ENCODE measurements at regions not wholly inside any gene's neighbourhood (a gene's known extent, or its start where the extent isn't known, plus 50 kb on each side); places are given as distances from the start of the nearest gene placed in this dataset.

- DNase-seq, result no peak
These were observed 270.7 kb upstream of the THRB start for GRCh38 chr3:24765399-24765798.

GRCh38 chr3:24769918-24770317, 275.3 kb upstream of the THRB start:
- no peak for DNase-seq

GRCh38 chr3:24773798-24774197, 279.1 kb upstream of the THRB start:
- no peak for DNase-seq

GRCh38 chr3:24780991-24781390, 286.3 kb upstream of the THRB start:
- DNase-seq, result no peak

DNA sequence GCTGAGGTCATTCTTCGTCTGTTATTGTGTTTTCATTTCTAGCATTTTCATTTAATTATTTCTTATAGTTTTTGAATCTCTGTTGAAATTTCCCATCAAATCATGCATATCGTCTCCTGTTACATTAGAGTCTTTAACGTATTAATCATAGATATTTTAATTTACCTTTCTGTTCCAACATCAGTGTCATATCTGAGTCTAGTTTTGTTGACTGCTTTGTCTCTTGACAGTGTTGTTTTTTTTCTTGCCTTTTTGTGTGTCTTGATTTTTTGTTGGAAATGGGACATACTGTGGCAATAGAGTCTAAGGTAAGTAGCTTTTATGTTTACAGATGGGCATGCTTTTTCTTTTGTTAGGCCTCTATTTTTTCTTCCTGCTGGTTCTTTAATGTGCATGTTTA, 286.8 kb upstream of the THRB start:
- DNase-seq, result no peak

GRCh38 chr3:24793896-24794295, 299.2 kb upstream of the THRB start:
- DNase-seq, result no peak

DNA sequence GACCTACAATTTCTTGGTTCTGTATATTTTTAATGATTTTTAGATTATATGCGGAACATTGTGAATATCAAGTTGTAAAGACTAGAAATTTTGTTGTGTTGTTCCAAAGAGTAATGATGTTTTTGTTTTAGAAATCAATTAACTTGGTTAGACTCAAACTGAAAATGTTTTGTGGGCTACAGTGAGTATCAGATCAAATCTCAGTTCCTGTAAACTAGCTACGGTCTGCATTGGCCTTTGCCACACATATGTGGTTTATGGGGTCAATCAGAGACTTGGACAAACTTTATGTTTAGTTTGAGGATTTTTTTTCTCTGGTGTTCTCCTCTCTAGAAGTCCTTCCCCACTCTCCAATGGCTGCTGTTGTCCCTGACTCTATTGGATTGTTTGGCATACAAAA, 308.0 kb upstream of the THRB start:
- no peak for DNase-seq

DNA sequence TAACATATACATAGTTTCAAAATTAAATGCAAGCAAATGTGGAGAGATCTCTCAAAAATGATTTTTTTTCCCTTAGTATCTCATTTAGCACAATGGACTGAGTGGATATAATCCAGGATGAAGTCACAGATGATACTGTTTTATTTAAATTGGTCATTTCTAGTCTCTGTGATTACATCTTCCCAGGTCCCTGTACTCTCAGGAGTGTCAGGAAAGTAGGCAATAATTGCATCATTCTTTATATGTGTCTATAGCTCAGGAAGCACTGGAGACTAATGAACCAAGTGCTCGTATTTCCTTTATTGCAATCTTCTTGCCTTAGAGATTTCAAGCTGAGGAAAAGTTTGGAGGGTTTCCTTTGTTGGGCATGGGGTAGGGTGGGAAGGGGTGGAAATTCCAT, 309.4 kb upstream of the THRB start:
- no peak for DNase-seq

DNA sequence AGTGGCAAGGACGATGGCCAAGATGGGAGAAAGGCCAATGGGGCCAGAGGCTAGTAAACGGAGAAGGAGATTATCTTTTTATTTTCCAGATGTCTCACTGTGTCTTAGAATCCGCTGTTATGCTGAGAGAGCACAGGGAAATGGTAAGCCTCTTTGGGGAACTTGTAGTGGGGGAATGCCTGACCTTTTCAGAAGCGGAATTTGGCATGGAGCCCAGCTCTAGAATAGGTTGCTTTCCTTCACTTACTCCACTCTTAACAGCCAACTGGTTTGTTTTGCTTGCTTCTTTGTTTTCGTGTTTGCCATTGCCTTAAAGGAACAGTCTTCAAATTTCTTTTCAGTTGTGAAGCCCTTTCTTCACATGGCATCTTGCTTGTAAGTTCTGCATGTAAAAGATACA, 316.2 kb upstream of the THRB start:
- no peak for DNase-seq

GRCh38 chr3:24812116-24812515, 317.5 kb upstream of the THRB start:
- no peak for DNase-seq

DNA sequence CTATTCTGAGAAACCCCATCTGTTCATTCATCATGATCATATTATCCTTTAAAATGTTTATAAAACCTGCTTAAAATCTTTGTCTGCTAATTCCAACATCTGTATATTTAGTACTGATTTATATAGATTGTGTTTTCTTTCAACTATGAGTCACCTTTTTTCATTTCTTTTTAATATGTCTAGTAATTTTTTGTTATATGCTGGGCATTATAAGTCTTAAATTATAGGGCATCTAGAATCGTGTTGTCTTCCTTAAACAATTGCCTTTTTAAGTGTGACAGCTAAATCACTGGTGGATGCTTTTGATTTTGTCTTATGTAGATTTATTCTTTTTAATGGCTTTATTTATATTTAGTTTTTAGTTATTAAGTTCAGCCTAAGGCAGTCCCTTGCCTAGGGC, 323.4 kb upstream of the THRB start:
- no peak for DNase-seq

GRCh38 chr3:24828011-24828410, 333.4 kb upstream of the THRB start:
- DNase-seq, result no peak

DNA sequence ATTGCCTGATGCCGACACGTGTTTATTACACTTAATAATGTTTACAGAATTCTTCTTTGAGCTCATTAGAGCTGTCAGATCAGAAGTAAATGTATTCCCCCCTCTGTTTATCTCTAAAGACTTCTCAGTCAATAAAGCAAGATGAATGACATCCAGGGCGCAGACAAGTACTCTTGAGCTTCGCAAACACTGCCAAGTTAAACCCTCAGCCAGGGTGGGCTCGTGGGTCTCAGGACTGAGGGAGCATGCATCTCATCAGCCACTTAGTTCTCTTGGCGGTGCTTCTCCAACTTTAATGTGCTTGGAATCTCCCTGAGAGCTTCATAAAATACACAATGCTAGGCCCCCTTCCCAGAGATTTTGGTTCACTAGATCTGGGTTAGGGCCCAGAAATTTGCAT, 333.9 kb upstream of the THRB start:
- no peak for DNase-seq

GRCh38 chr3:24829011-24829581, 334.4 kb upstream of the THRB start:
- no peak for DNase-seq

GRCh38 chr3:24829629-24830229, 335.1 kb upstream of the THRB start:
- DNase-seq, result no peak

DNA sequence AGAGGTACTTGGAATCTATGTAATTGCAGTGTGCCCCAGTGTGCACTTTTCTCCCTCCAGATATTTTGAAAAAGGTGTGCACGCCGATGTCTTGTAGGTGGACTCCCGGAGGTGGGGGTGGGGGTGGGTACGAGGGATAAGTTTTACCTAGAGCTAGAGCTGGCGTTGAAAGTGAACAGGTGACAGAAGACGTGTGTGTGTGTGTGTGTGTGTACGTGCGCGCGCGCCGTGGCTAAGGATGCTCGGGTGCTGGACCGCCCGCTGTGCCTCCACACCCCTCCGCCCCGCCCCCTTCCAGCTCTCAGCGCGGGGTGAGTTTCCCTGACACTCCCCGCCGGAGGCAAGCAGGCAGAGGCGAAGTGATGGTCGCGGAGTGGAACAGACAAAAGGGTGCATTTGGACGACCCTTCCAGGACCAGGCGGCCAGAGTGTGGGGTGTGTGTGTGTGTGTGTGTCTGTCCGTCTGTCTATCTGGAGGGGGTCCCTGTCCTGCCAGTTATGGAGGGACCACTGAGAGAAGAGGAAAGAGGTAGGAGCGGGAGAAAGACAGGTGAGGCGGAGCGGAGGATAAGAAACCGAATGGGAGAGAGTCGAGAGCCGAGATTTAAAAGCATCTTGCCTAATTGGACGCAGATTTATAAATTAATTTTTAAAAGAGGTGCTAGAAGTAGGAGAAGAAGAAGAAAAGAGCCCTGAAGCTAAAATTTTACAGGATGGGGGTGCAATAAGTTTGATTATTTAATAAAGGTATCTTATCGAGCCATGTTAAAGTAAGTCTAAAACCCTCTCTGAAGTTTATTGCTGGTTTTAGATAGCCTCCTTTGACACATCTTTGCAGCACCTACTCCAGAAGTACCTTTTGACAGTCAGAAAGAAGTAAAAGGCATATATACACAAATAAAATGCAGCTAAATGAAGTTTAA, 335.8 kb upstream of the THRB start:
- no peak for DNase-seq

GRCh38 chr3:24831221-24831620, 336.6 kb upstream of the THRB start:
- no peak for DNase-seq

DNA sequence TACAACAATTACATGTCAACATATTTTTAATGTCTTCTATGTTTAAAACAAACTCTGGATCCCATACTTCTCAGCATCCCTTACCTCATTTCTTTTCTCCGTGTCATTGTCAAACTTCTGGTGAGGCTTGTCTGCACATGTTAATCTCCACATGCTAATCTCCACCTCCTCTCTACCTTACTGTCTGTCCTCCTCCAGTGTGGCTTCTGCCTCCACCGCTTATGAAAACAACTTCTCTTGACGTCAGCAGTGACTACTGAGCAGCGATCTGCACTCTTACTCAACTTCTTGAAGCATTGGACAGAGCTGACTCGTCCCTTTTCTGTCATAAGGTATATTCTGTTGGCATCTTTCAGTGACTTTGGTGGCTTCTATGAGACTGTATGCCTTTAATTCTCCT, 338.2 kb upstream of the THRB start:
- no peak for DNase-seq

- no peak for DNase-seq
These were observed 339.8 kb upstream of the THRB start for GRCh38 chr3:24834442-24834841.

DNA sequence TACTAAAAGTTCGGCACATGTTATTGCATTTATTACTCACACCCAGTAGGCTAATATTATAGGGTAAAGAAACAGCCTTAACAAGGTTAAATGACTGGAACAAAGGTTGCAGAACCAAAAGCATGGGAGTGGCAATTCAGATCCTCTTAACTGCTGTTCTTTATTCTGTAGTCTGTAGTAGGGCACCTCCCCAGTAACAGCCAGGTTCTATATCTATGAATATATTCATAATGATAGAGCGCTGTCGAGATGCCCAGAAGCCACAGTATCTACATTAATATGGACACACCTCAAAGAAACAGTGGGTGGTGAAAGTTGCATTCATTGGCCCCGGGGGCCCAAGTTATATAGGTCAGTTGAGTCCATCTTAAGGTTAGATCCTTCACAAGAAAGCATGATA, 340.9 kb upstream of the THRB start:
- DNase-seq, result no peak

DNA sequence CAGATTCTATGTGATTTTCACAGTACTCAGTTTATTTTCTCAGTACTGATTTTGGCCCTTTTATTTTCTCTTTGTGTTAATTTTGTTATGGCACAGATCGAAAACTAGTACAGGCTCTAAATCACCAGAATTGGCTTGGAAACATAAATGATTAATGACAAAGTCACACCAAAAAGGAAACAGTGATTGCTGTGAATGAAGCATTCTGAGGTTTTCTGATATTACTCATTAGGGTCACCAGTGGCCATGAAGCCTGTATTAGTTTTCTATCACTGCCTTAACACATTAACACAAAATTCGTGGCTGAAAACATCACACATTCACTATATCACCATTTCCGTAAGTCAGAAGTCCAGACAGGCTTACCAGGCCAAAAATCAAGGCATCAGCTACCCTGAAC, 343.0 kb upstream of the THRB start:
- DNase-seq, result no peak

DNA sequence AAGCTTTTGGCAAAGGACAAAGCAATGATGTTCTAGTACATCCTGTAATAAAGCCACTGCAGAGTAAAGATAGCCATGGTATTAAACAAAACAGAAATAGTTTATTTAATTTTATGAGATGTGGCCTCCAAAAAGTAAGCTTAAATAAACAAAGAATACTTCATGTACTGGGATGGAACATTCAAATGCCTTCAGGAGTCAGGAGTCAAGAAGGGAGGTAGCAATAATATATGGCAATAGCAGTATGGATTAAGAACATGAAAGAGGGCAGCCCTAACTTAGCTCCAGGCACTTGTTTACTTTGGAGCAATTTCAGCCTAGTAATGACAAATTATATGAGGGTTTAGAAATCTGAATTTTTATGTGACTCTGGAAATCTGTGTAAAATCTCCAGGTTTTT, 343.9 kb upstream of the THRB start:
- DNase-seq, result no peak

DNA sequence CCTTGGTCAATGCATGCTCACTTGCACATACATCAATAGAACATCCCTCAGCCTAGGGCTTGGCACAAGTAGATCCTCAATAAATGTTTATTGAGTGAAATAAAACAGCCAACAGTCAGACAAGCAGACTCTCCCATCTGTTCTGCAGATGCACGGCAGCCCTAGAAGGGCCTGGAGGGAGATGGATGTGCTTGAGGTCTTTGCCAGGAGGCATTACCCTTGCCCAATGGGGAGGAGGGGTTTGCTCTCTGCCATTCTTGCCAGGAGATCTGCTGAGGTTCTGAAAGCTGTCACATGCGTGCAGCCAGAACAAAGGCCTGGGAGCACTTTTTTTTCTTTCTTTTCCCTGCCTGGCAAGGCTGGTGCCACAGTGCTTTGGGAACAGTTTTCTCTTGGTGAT, 349.3 kb upstream of the THRB start:
- no peak for DNase-seq

- DNase-seq, result no peak
These were observed 351.0 kb upstream of the THRB start for GRCh38 chr3:24845524-24846155.

All from CD4-positive, alpha-beta T cell treated with Interferon alpha-2 for 1 hour (primary cell).